CD4-positive, alpha-beta T cell treated with Interleukin-17A for 4 hours (primary cell): ENCODE measurements at regions not wholly inside any gene's neighbourhood (a gene's known extent, or its start where the extent isn't known, plus 50 kb on each side); places are given as distances from the start of the nearest gene placed in this dataset.

ENCODE experiments used
- DNase-seq: peaks from one replicate; pipeline ENCODE4 v3.0.0-alpha.2; 2020; ENCODE audit warnings: mixed read lengths

DNA sequence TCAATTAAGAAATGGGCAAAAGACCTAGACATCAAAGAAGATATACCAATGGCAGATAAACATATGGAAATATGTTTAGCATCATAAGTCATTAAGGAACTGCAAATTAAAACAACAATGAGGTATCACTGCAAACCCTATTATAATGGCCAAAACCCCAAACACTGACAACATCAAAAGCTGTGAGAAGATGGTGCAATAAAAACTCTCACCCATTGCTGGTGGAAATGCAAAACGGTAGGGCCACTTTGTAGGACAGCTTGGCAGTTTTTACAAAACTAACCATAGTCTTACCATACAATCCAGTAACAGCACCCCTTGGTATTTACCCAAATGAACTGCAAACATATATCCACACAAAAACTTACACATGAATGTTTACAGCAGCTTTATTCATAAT, 213.1 kb downstream of the UBE2E3 start:
- DNase-seq: no peak

DNA sequence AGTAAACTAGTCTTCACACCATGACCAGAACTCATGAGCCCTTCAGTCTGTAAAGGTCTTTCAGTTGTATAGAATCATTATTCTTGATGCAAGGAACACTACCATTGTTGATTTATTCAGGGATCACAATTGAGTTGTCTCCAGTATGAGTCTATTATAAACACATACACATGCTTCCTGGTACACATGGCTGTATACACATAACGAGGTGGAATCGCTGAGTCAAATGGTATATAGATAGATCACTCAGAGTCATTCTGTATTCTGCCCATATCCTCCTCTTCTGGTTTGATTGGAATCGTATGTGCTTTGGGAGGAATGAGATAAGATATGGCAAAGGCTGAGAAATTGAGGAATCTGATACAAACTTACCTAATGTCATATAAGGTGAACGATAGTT, 216.0 kb downstream of the UBE2E3 start:
- no peak for DNase-seq

DNA sequence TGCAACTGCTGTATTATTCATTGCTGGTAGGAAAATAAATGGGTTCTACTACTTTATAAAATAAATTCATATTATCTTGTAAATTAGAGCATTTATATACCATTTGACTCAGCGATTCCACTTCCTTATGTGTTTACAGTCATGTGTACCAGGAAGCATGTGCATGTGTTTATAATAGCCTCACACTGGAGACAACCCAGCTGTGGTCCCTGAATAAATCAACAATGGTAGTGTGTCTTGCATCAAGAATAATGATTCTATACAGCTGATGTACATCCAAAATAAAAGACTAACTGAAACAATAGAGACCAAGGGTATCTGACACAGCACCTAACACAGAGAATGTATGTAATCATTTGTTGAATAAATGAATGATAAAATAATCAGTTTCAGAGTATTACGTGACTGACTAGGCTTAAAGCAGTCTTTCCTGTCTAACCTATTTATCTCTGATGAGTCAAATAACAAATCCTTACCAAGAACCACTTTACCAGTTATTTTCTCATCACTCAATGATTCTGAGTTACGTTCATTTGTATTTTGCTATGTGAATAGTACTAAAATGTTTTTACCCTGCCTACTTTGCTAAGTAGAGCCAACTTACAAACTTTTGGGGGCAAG, 216.8 kb downstream of the UBE2E3 start:
- no peak for DNase-seq

DNA sequence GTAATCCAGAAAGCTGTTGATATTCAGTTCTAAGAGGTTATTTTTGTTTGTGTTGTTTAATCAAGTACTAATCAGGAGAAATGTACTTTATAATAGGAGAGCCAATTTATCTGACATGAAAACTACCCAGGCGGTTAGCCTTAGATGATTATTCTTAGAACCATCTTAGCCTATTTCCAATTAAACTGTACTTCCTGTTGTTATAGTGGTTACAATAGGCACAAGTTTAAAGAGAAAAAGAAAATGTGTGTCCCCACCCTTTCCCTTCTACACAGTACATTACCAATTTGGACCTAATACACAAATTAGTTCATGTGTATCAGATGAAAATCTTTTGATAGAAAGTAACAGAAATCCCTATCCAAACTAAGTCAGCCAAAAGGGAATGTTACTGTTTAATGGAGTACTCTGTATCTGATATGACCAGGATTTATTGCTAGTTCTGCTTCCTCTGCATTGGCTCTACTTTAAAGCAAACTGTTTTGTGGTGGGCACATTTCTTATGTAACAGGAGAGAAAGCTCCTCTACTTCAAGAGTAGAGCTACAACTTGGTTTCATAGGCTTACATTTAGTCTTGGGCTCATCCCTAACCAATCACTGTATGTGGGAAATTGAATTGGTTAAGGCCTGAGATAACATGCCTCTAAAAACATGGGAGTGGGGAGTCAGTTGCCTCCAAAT, 217.9 kb downstream of the UBE2E3 start:
- no peak for DNase-seq

DNA sequence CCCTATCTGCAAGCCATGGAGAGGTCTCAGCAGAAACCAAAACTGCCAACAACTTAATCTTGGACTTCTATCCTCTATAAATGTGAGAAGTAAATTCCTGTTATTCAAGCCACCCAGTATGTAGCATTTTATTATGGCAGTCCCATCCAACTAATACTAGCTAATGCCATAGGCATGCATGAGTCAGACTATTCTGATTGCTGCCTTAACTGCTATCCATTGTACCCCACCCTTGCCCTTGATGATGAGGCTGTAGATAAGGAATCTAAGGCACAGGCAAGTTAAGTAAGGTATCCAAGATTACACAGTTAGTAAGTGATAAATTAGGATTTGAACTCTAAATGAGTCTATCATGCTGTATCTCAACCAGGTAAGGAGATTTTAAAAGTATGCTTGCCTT, 223.0 kb downstream of the UBE2E3 start:
- DNase-seq: no peak

DNA sequence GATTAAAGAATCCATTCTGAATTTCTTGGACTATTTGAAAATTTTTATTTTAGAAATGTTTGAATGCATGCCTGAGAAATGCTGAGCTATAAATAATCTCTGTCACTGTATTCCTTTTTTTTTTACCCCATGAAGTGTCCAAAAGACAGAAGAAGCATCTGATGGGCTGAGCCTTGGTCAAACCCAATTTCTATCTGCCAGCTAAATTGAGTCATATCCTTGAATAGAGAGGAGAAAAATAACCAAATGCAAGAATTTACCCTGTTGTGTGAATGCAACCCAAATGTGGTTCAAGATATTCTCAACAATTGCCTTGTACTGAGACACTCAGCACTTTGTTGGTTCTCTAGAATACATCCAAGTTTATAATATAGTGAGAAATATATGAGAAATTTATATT, 223.5 kb downstream of the UBE2E3 start:
- DNase-seq: no peak

DNA sequence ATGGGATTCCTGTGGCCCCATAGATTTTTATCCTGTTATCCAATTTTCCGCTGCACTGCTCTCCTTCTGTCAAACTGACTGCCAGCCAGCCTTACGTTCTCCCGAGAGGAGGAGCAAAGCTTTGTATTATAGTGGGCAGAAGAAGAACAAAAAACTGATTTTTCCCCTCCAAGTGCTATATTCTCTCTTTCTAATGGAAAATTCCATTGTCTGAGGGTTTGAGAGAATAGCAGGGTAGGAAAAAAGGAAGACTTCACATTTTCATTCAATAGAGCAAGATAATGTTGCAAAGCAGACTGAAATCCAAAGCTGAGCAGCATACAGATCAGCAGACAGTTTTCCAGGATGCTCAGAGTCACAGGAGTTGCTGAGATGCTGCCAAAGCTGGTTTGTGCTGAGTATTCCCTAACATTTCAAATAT, 238.0 kb downstream of the UBE2E3 start:
- no peak for DNase-seq

DNA sequence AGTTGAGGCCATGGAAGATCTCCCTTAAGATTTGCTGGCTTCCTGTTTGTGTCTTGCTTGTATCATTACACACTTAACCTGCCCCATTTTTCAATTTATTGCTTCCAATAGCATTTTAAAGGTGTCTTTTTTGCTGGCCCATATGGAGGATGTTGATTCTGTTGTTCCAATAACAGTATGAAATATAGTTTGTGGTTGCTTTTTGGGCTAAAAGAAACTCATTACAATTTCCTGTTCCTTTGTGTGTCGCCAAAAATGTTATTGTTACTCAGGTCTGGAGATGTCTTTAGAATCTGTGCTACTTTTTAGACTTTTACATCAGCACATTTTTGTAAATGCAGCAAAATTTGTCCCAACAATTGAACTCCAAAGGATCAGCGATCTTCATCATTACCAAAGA, 234.0 kb upstream of the ITGA4 start:
- DNase-seq: no peak

DNA sequence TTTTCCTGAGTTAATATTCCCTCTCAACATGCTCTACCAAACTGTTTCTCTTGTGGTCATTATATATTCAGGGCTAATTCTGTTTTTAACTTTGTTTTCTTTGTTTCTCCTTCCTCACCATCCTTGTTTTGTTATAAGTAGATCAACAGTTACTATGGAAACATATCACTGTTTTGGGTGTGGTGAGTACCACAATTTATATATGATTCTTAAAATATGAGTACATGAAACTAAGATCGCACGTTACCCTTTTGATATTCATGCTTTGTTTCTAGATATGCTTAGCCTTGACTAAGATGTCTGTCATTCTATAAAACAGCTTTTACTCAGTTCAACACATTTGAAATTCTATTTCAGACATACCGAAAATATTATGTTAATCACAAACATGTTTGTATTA, 232.3 kb upstream of the ITGA4 start:
- no peak for DNase-seq

DNA sequence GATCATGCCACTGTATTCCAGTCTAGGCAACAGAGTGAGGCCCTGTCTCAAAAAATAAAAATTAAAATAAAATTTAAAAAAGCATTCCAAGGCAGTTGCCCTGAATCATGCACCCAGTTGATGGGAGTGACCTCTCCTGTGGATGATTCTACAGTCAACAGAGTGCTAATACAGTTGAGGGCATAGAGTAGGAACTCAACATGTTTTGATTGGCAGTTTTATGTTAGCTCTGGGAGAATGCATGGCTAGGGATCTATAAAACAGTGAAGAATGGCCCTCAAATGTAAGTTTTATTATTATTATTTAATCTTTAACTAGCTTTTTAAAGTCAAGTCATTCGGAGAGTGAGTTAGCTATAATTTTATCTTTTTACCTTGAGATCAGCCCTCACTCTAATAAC, 228.5 kb upstream of the ITGA4 start:
- DNase-seq: no peak

DNA sequence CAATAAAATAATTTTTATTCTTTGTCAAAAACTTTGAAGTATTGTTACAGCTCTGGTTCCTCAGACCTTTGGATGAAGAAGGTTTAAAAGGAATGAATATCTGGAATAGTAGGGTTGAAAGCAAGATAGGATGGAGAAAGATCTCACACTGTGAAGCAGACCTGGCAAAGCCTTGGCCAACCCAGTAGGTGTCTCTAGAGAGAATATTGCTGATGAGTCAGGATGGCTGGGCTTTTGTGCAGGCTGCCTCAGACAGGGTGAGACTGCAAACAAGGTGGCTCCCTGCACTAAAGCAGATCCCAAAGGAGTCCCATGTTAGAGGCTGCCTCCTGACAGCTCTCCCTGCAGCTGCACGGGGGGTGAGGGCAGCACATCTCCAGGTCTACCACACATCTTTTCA, 226.0 kb upstream of the ITGA4 start:
- peak; percentile 20 for DNase-seq

DNA sequence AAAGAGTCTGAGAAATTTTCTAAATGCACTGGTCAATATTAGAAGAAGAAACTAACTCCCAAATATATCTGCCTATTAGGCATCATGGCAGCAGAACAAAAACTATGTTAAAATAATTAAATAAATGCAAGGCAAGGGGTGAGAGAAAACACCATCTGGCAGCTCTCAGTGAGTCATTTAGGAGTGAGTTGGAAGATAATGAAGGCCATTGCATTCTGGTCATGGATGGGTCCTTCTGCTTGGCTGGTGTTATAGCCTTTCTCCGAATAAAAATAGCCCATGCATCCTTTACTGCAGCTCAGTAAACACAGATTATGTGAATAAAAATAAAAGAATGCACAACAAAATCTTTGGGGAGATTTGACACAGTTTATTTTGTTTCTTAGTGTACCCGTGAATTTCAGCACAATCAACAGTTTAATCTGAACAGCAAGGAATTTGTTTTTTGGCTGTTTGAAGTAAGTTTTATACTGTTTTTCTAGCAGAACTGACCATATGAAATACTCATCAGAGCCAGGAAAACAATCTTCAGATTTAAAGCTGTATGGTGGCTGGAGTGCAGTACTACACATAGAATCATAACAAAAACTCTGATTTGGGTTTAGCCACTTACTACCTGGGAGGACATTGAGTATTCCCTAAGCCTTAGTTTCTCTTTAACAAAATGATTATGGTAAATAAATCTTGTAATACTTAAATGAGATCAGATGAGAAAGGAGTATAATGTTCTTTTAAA, 225.1 kb upstream of the ITGA4 start:
- DNase-seq: no peak

DNA sequence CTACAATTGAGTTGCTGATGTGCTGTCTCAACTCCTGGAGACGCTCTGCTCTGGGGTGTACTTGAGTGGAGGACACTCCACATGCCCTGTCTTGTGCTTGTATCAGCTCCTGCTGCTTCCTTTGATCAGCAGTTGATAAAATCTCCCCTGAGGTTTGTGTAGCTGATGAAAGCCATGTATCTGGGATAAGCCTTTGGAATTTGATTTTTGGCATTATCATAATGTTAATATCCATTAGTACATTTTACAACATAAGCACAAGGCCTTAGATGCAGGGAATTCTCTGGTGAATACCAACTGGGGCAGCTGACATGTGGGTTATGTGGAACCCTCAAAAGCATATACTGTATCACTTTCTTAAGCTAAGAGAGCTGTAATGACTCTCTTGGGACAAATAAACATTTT, 222.7 kb upstream of the ITGA4 start:
- DNase-seq: no peak

DNA sequence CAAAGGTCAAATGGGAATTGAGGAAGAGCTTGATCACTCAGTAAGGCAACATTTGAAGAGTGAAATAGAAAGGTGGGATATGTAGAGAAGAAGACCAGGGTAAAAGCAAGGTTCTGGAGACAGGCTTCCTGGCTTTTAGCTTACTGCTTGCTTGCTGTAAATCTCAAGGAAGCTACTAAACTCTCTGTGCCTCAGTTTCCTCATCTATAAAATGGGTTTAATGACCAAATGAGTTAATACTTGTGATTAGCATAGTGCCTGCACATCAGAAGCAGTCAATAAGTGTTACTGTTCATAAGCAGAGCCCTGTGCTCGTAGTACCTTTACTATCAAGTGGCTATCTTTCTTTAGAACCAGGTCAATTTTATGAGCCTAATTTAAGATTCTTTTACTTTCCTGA, 222.2 kb upstream of the ITGA4 start:
- DNase-seq: no peak

DNA sequence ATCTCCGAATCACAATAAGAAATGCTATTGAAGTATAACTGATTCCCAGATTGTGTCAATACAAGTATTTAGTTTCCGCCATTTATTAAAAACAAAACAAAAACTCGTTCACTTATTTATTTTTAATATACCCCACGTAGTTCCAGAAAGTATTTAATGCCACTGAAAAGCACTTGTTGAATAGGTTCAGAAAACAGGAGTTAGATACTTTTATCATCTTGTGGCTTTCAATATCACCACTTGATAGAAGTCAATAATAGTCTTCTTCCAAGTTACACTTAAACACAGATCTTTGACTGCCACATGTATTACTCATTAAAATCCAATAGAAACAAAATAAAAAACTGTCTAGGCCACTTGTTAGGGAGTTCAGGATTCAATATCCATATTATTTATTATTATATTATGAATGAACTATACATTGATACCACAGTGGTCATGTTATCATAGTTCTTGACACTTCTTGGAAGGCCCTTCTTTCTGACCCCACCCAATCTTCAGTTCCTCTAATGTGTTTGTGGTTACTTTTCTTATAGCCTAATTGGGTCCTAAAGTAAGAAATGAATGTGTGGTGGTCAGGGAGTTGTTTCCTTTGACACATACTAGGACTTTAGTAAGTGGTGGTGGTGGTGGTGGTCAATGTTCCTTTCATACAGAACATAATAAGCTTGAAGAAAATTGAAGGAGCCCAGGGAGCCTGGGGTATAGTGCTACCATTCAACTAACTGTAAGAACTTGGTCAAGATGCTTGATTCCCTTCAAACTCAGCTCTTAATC, 221.3 kb upstream of the ITGA4 start:
- DNase-seq: no peak

DNA sequence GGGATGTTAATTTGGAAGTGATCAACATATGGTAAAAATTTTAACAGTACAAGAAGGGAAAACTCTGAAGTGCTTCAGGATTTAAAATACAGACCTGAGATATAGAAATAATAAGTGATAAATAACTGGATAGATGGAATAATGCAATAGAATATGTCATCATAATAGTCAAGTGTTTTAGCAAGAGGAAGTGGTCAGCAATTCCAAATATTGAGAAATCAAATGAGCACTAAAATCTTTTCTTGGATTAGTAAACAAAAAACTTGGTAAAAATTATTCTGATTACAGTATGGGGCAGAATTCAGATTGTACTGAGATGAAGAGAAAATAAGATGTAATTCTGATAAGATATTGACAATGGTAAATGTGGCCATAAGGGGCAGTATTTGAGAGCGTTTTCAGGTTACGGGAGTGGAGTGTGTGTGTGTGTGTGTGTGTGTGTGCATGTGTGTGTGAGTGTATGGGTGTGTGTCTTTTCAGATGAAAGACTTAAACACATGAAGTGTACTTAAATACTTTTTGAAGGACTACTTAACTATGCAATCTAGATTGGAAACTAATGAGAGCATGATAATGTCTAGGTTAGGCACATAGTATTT, 217.9 kb upstream of the ITGA4 start:
- DNase-seq: peak; percentile 10

DNA sequence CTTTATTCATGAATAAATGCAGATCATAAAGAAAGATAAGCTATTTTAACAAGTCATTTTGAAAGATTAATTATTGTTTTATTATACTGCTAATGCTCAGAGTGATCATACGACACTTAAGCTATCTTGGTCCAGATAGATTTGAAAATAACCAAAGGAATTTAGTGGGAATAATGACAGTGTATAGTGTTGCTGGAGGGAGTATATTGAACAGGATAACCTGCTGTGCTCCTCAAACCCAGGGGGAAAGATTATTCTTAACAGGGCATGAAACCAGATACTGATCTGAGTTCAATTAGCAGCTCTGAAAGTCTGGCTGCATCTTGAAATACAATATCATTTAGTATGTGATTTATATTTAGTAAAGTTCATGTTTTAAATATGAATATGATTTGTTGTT, 216.3 kb upstream of the ITGA4 start:
- DNase-seq: no peak

DNA sequence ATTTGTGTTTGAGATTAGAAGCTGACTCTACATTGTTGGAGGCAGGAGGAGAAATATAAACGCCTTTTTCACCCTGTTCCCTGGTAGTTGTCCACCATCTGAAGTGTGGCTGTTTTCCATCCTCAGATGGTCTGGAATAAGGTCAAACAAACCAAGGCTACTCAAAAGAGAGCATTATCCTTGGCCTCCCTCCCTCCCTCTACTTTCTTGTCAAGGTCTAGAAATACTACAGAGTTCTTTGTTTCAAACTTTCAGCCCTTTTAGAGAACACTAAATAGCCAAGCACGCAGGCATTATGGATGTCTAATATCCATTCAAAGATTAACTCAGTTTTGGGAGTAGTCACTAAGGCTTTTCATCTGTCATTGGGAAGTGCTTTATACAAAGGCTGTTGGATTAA, 215.8 kb upstream of the ITGA4 start:
- no peak for DNase-seq

DNA sequence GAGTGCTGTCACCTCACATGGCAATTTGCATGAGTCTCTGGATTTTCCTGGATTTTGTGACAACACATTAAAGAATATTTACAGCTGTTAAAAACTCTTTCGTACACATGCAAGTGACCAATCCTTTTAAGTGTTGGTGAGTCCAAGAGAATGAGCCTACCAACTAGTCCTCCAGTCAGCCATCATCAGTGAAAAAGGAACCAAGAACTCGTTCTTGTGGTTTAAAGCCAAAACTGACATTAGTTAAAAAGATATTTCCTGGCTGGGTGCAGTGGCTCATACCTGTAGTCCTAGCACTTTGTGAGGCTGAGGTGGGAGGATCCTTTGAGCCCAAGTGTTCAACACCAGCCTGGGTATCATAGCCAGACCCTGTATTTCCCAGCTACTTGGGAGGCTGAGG, 215.4 kb upstream of the ITGA4 start:
- peak; percentile 15 for DNase-seq

DNA sequence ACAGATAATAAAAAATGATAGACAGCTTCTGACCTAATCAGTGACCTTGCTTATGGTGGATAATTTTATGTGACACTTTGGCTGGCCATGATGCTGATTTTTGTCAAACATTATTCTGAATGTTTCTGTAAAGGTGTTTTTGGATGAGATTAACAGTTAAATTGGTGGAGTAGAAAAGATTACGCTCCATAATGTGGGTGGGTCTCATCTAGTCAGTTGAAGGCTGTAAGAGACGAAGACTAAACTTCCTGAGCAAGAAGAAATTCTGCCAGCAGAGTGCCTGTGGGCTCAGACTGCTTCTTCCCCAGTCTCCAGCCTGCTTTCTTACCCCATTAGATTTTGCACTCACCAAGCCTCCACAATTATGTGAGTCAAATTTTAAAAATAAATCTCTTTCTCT, 214.9 kb upstream of the ITGA4 start:
- no peak for DNase-seq

DNA sequence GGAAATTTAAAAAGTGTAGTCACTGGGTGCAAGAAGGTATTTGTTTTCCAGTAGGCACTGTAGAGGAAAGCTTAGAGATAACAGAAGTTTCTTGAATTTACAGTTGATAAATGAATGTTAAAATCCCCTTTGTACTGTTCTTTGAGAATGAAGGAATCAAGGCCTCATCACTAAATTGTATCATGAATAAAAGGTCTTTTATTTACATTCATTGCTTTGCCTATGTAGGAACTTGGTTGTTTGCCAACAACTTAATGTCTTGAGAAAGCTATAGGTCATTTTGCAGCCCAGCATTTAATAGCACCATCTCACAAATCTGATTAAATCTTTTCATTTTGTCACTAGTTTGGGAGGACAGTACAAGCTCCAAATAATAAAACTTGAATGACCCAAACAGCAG, 213.9 kb upstream of the ITGA4 start:
- no peak for DNase-seq

DNA sequence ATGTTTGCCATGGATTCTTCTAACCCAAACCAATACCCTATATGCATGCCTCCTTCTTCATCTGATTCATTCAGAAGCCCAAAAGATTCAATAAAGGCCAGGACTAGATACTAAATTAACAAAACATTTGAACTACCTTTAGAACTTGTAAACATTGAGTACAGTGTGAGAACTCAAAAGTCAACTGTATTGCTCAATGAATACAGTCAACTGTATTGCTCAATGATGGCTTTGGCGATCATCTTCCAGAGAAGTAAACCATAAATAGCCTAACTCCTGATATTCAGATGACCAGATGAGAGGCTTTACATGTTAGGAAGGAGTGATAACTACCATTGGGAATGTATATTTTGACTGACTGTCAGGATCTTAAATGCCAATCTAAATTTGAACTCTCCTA, 206.5 kb upstream of the ITGA4 start:
- no peak for DNase-seq
